Fibroblast of the aortic adventitia (primary cell): ENCODE measurements at regions not wholly inside any gene's neighbourhood (a gene's known extent, or its start where the extent isn't known, plus 50 kb on each side); places are given as distances from the start of the nearest gene placed in this dataset.

ENCODE experiments used
- DNase-seq: peaks from one replicate; pipeline ENCODE4 v3.0.0-alpha.2; 2010; ENCODE audit warnings: low read depth
- H3K4me3 ChIP-seq: 2 replicates; pipeline ENCODE4 v1.5.1; 2011; ENCODE audit warnings: low read depth, mild to moderate bottlenecking, control low read depth, low read length, moderate library complexity
- TF ChIP-seq, protein P1 (sequence below): IDR thresholded peaks from 2 replicates; pipeline ENCODE4 v1.5.1; 2011; ENCODE audit warnings: mild to moderate bottlenecking, low read length, control low read depth, inconsistent platforms; ENCODE audit not compliant: insufficient read depth

DNA sequence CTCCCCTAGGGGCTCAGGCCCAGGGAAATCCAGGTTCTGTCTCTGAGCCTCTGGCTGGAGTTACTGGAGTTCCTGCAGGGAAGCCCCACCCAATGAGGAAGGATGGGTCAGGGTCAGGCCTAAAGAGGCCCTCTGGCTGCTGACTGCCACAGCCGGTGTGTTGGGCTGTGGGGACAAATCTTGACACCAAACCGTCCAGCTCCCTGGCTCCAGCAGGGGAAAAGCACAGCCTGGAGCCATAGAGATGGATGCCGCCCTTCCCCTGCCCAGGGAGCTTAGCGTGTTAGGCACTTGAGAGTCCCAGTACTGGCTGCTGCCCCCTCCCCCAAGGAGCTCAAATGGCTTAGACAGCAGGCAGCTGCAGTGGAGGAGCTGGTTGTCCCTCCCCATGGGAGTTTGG, 321.3 kb upstream of the LCORL start:
- DNase-seq: no peak
- no peak overlapping the region for H3K4me3 ChIP-seq
- TF ChIP-seq, protein P1, sequence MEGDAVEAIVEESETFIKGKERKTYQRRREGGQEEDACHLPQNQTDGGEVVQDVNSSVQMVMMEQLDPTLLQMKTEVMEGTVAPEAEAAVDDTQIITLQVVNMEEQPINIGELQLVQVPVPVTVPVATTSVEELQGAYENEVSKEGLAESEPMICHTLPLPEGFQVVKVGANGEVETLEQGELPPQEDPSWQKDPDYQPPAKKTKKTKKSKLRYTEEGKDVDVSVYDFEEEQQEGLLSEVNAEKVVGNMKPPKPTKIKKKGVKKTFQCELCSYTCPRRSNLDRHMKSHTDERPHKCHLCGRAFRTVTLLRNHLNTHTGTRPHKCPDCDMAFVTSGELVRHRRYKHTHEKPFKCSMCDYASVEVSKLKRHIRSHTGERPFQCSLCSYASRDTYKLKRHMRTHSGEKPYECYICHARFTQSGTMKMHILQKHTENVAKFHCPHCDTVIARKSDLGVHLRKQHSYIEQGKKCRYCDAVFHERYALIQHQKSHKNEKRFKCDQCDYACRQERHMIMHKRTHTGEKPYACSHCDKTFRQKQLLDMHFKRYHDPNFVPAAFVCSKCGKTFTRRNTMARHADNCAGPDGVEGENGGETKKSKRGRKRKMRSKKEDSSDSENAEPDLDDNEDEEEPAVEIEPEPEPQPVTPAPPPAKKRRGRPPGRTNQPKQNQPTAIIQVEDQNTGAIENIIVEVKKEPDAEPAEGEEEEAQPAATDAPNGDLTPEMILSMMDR: no peak

DNA sequence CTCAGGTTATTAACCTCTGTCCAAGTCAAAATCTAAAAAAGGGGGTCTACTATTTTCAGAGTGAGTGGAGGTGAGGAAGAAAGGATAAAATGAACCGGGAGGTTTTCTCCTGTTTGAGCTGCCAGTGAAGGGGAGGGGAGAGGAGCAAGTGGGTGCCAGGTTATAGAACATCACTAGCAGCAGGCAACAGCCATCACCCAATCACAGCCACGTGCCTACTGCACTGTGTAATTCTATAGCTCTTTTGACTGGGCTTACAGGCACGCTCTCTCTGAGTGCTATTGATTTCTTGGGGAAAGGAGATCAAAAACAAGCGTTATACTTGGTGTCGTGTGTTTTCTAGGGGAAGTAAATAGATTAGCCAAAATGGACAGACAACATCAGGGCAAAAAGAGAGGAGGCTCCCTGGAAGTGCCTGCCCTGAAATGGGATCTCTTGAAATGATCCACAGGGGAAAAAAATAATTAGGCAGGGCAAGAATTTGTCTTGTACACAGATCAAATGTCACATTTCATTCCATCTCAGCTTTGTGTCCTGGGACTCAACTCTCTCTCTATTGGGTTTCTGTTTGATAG, 300.5 kb upstream of the LCORL start:
- H3K4me3 ChIP-seq: no peak overlapping the region
- TF ChIP-seq, protein P1: no peak
- no peak for DNase-seq

DNA sequence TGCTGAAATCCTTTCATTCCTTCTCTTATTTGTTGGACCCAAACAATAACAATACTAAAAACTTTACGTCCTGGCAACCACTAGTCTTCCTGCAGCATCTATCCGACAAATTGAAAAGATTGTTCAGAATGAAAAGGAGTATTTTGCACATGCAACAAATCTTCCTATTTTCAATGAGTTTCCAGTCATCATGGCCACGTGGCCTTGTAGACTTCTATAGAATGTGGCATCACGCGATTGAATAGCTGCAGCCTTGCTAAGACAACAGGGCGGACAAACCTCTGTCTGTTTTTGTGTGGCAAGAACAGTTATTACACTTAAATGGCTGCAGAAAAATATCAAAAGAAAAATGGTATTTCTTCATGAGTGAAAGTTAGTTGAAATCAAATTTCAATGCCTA, 297.9 kb upstream of the LCORL start:
- TF ChIP-seq, protein P1: no peak
- no peak for DNase-seq
- H3K4me3 ChIP-seq: no peak overlapping the region

DNA sequence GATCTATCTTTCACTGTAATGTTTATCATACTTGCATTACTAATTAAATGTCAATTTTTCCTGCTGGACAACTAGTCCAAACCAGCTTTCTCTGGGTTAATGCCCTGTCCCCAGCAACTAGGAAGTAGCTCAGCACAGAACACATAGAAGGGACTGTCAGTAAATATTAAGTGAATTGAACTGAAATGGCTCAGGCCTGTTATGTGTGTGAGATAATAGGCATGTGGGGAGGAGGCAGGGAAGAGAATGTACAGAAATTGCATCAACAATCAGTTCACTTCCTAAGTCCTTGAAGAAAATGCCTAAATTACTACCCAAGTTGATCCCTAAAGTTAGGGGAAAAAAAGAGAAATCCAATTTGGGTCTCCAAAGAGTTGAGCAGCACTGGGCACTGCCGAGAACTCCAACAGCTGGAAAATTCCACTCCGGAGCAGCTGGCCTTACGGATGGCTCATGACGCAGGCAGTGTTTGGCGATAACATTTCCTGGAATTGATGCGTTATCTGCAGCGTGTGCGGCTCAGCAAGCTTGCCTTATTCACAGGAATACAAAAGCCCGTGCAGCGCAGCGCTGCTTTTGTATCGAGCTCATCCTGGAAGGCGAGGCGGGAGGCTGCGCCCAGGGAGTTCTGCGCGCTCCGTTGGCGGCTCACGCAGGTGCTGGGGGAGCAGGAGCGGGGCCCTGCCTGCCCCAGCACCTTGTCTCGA, 297.3 kb upstream of the LCORL start:
- no peak overlapping the region for H3K4me3 ChIP-seq
- peak; percentile 9 for DNase-seq
- TF ChIP-seq, protein P1: no peak

DNA sequence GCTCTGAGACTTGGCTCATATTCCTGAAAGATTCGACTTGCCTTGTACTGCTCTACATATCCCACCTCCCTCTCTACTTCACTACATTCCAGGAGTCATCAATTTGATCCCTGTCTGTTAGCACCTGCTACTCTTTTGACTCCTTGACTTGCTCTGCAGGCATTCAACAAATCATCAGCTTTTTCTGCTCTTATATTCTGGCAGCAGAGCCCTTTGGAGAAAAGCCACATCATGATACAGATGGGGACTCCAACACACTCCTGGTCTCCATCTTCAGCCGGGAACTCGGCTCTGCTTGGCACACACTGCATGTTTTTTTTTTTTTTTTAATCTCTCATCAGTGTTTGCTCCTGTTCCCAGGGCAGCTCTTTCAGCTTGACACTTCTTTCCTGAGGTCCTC, 293.2 kb upstream of the LCORL start:
- no peak overlapping the region for H3K4me3 ChIP-seq
- DNase-seq: no peak
- TF ChIP-seq, protein P1: no peak

DNA sequence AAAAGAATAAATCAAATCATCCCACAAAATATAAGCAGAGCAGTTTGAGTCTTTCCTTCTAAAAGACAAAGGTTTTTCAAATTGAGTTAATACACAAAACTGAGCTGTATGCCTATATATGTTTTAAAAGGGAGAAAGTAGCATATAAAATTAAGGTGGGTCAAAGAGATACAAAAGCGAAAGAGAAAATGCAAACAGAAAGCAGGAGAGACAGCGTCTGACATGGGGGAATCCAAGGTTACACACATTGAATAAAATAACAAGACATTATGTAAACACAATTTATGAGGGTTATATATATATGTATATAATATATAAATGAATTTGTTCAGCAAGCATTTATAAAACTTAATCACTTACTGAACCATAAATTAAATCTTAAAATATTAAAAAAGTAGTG, 276.1 kb upstream of the LCORL start:
- TF ChIP-seq, protein P1: no peak
- H3K4me3 ChIP-seq: no peak overlapping the region
- DNase-seq: no peak
